ENCODE measurements at regions not wholly inside any gene's neighbourhood (a gene's known extent, or its start where the extent isn't known, plus 50 kb on each side); places are given as distances from the start of the nearest gene placed in this dataset.

DNA sequence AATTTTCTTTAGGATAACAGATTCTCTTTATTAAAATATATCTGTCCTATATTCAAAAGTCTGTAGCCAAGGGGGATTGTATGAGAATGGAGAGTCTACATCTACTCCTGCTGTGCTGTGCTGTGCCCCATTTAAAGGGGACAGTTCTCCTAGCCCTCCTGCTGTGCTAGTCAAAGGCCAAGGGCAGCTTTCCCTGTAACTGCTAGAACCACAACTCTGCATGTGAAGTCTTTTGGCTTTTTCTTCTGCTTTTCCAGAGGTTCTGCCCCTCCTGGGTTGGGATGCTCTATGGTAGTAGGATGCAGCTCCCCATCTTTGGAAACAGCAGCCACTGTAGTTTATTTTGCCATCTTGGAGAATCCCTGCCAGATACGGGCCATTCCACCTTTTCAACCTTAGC is 197.5 kb upstream of the JUN start:
- Histone ChIP-seq H3K4me1 (ENCODE audit: control insufficient read depth, insufficient read depth, low read length, poor library complexity, severe bottlenecking) (peaks cover 4% of the 10 kb centered on the region), H3K27me3 (replicated peaks; ENCODE audit: control insufficient read depth, insufficient read depth, low read length, poor library complexity, severe bottlenecking) (no peaks in the 10 kb centered on the region), H3K9me3 (ENCODE audit: control insufficient read depth, low read length) (no peaks in the 10 kb centered on the region), H3K4me3 (ENCODE audit: insufficient read depth, low read depth, low read length, poor library complexity, severe bottlenecking) (no peak overlapping the region), H3K36me3 (ENCODE audit: control insufficient read depth, insufficient read depth, low read length) (no peaks in the 10 kb centered on the region), H3K27ac (ENCODE audit: insufficient read depth, low read length, poor library complexity, severe bottlenecking) (no peak overlapping the region)
- no peak for DNase-seq

DNA sequence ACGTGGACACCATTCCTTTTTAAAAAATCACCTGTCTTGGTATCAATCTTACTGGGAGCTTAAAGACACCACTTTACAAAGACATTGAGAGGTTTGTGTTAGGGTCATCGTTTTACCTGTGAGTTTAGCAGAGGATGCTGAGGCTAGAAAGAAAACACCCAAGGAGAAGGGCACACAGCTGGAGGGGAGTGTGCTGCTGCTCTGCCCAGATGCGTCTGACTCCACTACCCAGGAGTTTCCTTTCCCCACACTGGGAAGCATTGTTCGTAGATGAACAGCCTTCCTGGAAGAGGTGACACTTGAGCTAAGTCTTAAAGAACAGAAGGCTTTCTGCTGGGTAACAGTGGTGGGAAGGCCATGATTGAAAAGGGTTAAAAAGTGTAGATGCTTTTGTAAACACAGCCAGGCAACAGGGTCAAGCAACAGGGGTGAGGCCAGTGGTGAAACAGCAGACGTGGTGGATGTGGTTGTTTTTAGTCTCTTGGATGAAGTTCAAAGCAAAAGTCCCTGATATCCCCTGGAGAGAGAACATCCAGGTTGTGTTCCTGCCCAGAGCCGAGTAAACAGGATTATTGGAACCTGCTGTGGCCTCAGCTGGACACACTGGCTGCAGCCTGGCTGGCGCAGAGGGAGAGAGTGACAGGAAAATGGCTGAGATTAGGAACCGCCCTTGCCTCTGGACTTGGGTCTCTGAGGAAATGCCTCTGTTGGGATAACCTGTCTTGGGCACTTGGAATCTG is 198.6 kb upstream of the JUN start:
- H3K4me1 ChIP-seq (ENCODE audit: control insufficient read depth, insufficient read depth, low read length, poor library complexity, severe bottlenecking) = peaks cover 4% of the 10 kb centered on the region
- H3K4me3 ChIP-seq (ENCODE audit: insufficient read depth, low read depth, low read length, poor library complexity, severe bottlenecking) = no peak overlapping the region
- no peaks in the 10 kb centered on the region for H3K9me3 ChIP-seq (ENCODE audit: control insufficient read depth, low read length)
- H3K27ac ChIP-seq (ENCODE audit: insufficient read depth, low read length, poor library complexity, severe bottlenecking) = no peak overlapping the region
- H3K36me3 ChIP-seq (ENCODE audit: control insufficient read depth, insufficient read depth, low read length) = no peaks in the 10 kb centered on the region
- no peaks in the 10 kb centered on the region for H3K27me3 ChIP-seq (replicated peaks; ENCODE audit: control insufficient read depth, insufficient read depth, low read length, poor library complexity, severe bottlenecking)
- DNase-seq = no peak

DNA sequence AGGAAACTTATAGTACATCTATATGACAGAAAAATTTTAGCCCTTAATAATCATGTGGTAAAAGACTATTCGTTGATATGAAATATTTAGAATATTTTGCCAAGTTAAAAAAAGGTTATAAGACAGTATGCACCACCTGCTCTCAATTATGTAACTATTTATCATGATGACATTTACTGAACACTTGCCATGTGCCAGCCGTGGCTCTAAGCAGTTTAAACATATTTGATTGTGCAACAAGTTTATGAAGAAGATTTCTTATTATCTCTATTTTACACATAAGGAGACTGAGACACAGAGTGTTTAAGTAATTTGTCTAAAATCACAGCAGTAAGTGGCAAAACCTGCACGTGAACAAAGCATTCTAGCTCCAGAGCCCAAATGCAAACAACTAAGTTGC is 199.3 kb upstream of the JUN start:
- no peak overlapping the region for H3K4me3 ChIP-seq (ENCODE audit: insufficient read depth, low read depth, low read length, poor library complexity, severe bottlenecking)
- no peaks in the 10 kb centered on the region for H3K9me3 ChIP-seq (ENCODE audit: control insufficient read depth, low read length)
- no peaks in the 10 kb centered on the region for H3K27me3 ChIP-seq (replicated peaks; ENCODE audit: control insufficient read depth, insufficient read depth, low read length, poor library complexity, severe bottlenecking)
- peaks cover 4% of the 10 kb centered on the region for H3K4me1 ChIP-seq (ENCODE audit: control insufficient read depth, insufficient read depth, low read length, poor library complexity, severe bottlenecking)
- no peak overlapping the region for H3K27ac ChIP-seq (ENCODE audit: insufficient read depth, low read length, poor library complexity, severe bottlenecking)
- no peak for DNase-seq
- no peaks in the 10 kb centered on the region for H3K36me3 ChIP-seq (ENCODE audit: control insufficient read depth, insufficient read depth, low read length)

DNA sequence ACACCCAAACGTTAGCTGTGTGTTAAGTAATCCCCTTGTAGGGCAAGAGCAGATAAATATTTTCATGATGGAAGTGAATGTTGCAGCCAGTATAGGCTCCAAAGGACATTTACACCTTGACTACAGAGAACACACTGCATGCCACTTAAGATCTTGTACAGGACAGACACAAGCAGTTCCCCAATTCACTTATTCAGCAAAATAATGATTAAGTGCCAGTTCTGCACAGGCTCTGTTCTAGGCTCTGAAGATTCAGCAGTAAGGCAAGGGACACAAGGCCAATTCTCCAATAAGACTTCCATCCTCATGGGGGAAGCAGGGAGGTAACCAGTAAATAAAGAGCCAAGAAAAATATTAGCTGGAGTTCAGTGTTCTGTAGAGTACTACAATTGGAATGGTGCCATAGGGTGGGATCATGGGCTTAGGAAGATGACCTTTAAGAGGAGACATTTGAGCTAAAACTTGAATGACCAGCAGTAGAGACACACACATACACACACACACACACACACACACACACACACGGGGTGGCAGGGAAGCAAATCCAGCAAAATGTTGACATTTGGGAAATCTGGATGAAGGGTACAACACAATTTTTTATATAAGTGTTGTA is 199.9 kb upstream of the JUN start:
- Histone ChIP-seq H3K4me1 (ENCODE audit: control insufficient read depth, insufficient read depth, low read length, poor library complexity, severe bottlenecking) (peaks cover 4% of the 10 kb centered on the region), H3K36me3 (ENCODE audit: control insufficient read depth, insufficient read depth, low read length) (no peaks in the 10 kb centered on the region), H3K27me3 (replicated peaks; ENCODE audit: control insufficient read depth, insufficient read depth, low read length, poor library complexity, severe bottlenecking) (no peaks in the 10 kb centered on the region), H3K4me3 (ENCODE audit: insufficient read depth, low read depth, low read length, poor library complexity, severe bottlenecking) (no peak overlapping the region), H3K27ac (ENCODE audit: insufficient read depth, low read length, poor library complexity, severe bottlenecking) (no peak overlapping the region), H3K9me3 (ENCODE audit: control insufficient read depth, low read length) (no peaks in the 10 kb centered on the region)
- DNase-seq = no peak

DNA sequence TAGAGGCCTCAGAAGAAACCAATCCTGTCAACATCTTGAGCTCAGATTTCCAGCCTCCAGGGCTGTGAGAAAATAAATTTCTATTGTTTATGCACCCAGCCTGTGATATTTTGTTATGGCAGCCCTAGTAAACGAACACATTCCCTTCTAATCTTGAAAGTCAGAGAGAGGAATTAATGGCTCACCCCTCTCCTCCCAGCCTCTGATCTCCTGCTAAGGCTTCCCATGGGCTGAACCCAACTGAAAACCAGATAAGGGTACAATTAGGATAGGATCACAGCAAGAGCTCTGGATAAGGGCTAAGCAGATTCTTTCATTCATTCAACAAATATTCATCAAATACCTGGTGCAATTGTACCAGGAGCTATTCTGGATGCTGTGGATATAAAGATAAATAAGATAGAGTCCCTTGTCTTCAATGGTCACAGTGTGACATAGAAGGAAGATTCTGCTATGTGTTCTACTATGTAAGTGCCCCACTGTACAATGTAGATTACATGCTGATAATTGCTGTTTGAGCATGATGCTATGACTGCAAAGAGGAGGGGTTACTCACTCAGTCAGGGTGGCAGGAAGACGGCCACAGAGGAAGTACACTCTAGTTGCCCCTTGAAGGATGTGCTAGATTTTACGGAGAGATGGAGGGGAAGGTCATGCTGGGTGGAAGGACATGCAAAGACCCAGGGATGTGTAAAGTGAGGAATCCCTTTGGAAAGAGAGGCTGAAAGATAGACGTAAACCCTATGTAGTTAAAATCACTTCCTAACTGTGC is 203.3 kb upstream of the JUN start:
- Histone ChIP-seq H3K4me1 (ENCODE audit: control insufficient read depth, insufficient read depth, low read length, poor library complexity, severe bottlenecking) (no peaks in the 10 kb centered on the region), H3K27me3 (replicated peaks; ENCODE audit: control insufficient read depth, insufficient read depth, low read length, poor library complexity, severe bottlenecking) (no peaks in the 10 kb centered on the region), H3K36me3 (ENCODE audit: control insufficient read depth, insufficient read depth, low read length) (no peaks in the 10 kb centered on the region), H3K4me3 (ENCODE audit: insufficient read depth, low read depth, low read length, poor library complexity, severe bottlenecking) (no peak overlapping the region), H3K9me3 (ENCODE audit: control insufficient read depth, low read length) (no peaks in the 10 kb centered on the region), H3K27ac (ENCODE audit: insufficient read depth, low read length, poor library complexity, severe bottlenecking) (no peak overlapping the region)
- DNase-seq = no peak

DNA sequence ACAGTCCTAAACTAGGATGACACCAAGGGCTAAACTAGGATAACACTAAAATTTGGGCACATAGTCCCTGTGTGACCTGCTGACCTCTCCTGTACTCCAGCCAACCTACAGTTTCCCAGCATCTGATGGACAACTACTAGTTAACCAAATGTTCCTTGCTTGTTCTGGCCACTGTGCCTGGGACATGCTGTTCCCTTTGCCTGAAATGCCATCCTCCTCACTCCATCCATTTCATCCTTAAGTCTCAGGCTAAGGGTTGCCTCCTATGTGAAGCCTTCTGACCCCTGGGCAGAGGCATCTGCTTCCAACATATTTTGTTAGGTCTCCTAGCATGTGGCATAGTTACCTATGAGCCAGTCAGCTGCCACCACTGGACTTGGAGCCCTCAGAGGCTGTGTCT is 204.9 kb upstream of the JUN start:
- H3K27ac ChIP-seq (ENCODE audit: insufficient read depth, low read length, poor library complexity, severe bottlenecking) = no peak overlapping the region
- no peak for DNase-seq
- H3K27me3 ChIP-seq (replicated peaks; ENCODE audit: control insufficient read depth, insufficient read depth, low read length, poor library complexity, severe bottlenecking) = no peaks in the 10 kb centered on the region
- no peaks in the 10 kb centered on the region for H3K9me3 ChIP-seq (ENCODE audit: control insufficient read depth, low read length)
- H3K4me3 ChIP-seq (ENCODE audit: insufficient read depth, low read depth, low read length, poor library complexity, severe bottlenecking) = no peak overlapping the region
- H3K36me3 ChIP-seq (ENCODE audit: control insufficient read depth, insufficient read depth, low read length) = no peaks in the 10 kb centered on the region
- H3K4me1 ChIP-seq (ENCODE audit: control insufficient read depth, insufficient read depth, low read length, poor library complexity, severe bottlenecking) = no peaks in the 10 kb centered on the region

DNA sequence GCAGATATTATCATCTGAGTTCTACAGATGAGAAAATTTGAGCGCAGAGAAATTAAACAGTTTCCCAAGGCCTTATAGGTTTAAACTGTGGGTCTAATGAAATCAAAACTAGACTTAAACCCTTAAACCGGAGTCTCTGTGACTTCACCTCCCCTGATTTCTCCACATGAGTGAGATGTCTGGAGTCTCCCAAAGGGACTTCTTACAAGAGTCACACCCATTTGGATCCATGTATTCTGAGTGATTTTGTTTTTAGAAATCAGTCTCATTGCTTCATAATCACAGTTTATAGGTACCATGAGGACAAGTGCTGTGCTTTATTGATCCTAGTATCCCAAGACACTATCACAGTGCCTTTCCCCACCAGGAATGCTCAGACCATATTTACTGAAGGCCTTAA is 206.0 kb upstream of the JUN start:
- DNase-seq = no peak
- Histone ChIP-seq H3K4me3 (ENCODE audit: insufficient read depth, low read depth, low read length, poor library complexity, severe bottlenecking) (no peak overlapping the region), H3K36me3 (ENCODE audit: control insufficient read depth, insufficient read depth, low read length) (no peaks in the 10 kb centered on the region), H3K27me3 (replicated peaks; ENCODE audit: control insufficient read depth, insufficient read depth, low read length, poor library complexity, severe bottlenecking) (no peaks in the 10 kb centered on the region), H3K9me3 (ENCODE audit: control insufficient read depth, low read length) (no peaks in the 10 kb centered on the region), H3K4me1 (ENCODE audit: control insufficient read depth, insufficient read depth, low read length, poor library complexity, severe bottlenecking) (no peaks in the 10 kb centered on the region), H3K27ac (ENCODE audit: insufficient read depth, low read length, poor library complexity, severe bottlenecking) (no peak overlapping the region)

DNA sequence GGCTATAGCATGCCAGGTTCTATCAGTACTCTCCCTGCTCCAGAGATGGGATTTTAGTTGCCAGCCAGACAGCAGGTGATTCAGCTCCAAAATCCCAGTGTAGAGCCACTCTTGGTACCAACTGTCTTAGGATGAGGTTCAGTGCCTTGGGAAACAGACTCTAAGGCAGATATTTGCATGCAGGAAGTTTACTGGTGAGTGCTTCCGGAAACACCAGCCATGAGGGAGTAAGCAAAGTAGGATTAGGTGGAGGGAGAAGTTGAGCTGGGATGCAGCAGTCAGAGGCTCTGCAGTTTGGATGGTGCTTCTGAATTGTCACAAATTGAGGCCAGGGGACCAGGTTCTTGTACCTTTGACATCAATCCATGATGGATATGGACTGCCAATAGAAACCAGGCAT is 207.5 kb upstream of the JUN start:
- no peaks in the 10 kb centered on the region for H3K4me1 ChIP-seq (ENCODE audit: control insufficient read depth, insufficient read depth, low read length, poor library complexity, severe bottlenecking)
- no peak overlapping the region for H3K4me3 ChIP-seq (ENCODE audit: insufficient read depth, low read depth, low read length, poor library complexity, severe bottlenecking)
- H3K27me3 ChIP-seq (replicated peaks; ENCODE audit: control insufficient read depth, insufficient read depth, low read length, poor library complexity, severe bottlenecking) = no peaks in the 10 kb centered on the region
- H3K36me3 ChIP-seq (ENCODE audit: control insufficient read depth, insufficient read depth, low read length) = no peaks in the 10 kb centered on the region
- H3K9me3 ChIP-seq (ENCODE audit: control insufficient read depth, low read length) = no peaks in the 10 kb centered on the region
- no peak overlapping the region for H3K27ac ChIP-seq (ENCODE audit: insufficient read depth, low read length, poor library complexity, severe bottlenecking)
- DNase-seq = no peak

DNA sequence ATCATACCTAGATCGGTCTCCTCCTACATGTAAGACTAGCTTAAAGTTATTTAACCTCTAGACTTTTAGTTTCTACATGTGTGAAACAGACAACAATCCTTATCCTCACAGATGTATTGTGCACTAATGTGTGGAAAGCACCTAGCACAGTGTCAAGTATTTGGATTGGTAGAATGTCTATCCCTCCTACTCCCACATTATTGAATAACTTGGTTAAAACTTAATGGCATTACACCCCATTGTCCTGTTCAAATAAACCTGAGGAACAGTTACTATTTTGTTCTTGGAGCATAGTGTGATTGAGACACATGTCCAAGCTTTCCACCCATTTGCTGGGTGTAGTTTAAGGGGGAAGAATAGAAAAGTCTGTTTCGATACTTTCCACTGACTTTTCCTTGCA is 208.8 kb upstream of the JUN start:
- DNase-seq = no peak
- no peak overlapping the region for H3K4me3 ChIP-seq (ENCODE audit: insufficient read depth, low read depth, low read length, poor library complexity, severe bottlenecking)
- no peaks in the 10 kb centered on the region for H3K27me3 ChIP-seq (replicated peaks; ENCODE audit: control insufficient read depth, insufficient read depth, low read length, poor library complexity, severe bottlenecking)
- H3K36me3 ChIP-seq (ENCODE audit: control insufficient read depth, insufficient read depth, low read length) = no peaks in the 10 kb centered on the region
- no peaks in the 10 kb centered on the region for H3K9me3 ChIP-seq (ENCODE audit: control insufficient read depth, low read length)
- H3K27ac ChIP-seq (ENCODE audit: insufficient read depth, low read length, poor library complexity, severe bottlenecking) = no peak overlapping the region
- no peaks in the 10 kb centered on the region for H3K4me1 ChIP-seq (ENCODE audit: control insufficient read depth, insufficient read depth, low read length, poor library complexity, severe bottlenecking)

DNA sequence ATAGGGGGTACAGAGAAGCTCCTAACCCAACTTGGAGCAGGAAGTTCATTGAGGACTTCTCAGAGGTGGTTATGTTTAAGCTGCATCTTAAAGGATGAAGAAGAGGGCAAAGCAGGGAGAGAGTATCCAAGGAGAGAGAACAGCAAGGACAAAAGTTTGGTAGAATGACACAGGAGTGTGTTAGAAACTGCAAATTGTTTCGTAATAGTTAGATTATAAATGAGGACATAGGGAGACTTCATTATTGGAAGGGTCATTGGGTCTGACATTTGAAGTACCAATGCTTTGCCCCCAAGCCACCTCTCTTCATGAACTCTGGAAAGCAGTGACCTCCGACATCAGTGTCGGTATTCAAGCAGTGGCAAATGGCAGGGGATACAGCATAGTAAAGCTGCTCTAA is 209.6 kb upstream of the JUN start:
- Histone ChIP-seq H3K27me3 (replicated peaks; ENCODE audit: control insufficient read depth, insufficient read depth, low read length, poor library complexity, severe bottlenecking) (no peaks in the 10 kb centered on the region), H3K27ac (ENCODE audit: insufficient read depth, low read length, poor library complexity, severe bottlenecking) (no peak overlapping the region), H3K36me3 (ENCODE audit: control insufficient read depth, insufficient read depth, low read length) (no peaks in the 10 kb centered on the region), H3K4me1 (ENCODE audit: control insufficient read depth, insufficient read depth, low read length, poor library complexity, severe bottlenecking) (no peaks in the 10 kb centered on the region), H3K9me3 (ENCODE audit: control insufficient read depth, low read length) (no peaks in the 10 kb centered on the region), H3K4me3 (ENCODE audit: insufficient read depth, low read depth, low read length, poor library complexity, severe bottlenecking) (no peak overlapping the region)
- no peak for DNase-seq
